C4-2B (cell line): ENCODE measurements at regions not wholly inside any gene's neighbourhood (a gene's known extent, or its start where the extent isn't known, plus 50 kb on each side); places are given as distances from the start of the nearest gene placed in this dataset.
"Not testable (repeated sequence)": the region's sequence is repeated elsewhere in the genome, so short reads cannot be mapped to it uniquely, and the experiment has no call there.

Source experiments
- CTCF ChIP-seq: fragments of 450-650 bp; conservative IDR thresholded peaks from 2 replicates; pipeline ENCODE4 v1.5.1; 2017; ENCODE audit warnings: mild to moderate bottlenecking
- ZFX ChIP-seq: fragments of 450-650 bp; IDR thresholded peaks from 2 replicates; pipeline ENCODE4 v1.6.1; 2017

- TF ChIP-seq CTCF, ZFX: not testable (repeated sequence)
Observed at GRCh38 chr6:57747716-57748115, 430.3 kb downstream of the PRIM2 start.
